Stimulated activated CD4-positive, alpha-beta T cell treated with anti-CD3 and anti-CD28 coated beads, Interleukin-12 subunit alpha, Interleukin-12 subunit beta, amount 100 ng/mL, for 48 hours (primary cell): ENCODE measurements at regions not wholly inside any gene's neighbourhood (a gene's known extent, or its start where the extent isn't known, plus 50 kb on each side); places are given as distances from the start of the nearest gene placed in this dataset.
"Not testable (repeated sequence)": the region's sequence is repeated elsewhere in the genome, so short reads cannot be mapped to it uniquely, and the experiment has no call there.

Experiments used
- DNase-seq, 3 donors: peaks; one replicate each; pipeline ENCODE4 v3.0.0-alpha.2; 2020; ENCODE audit warnings: low read depth in 2 of 3, low spot score in 1 of 3

DNA sequence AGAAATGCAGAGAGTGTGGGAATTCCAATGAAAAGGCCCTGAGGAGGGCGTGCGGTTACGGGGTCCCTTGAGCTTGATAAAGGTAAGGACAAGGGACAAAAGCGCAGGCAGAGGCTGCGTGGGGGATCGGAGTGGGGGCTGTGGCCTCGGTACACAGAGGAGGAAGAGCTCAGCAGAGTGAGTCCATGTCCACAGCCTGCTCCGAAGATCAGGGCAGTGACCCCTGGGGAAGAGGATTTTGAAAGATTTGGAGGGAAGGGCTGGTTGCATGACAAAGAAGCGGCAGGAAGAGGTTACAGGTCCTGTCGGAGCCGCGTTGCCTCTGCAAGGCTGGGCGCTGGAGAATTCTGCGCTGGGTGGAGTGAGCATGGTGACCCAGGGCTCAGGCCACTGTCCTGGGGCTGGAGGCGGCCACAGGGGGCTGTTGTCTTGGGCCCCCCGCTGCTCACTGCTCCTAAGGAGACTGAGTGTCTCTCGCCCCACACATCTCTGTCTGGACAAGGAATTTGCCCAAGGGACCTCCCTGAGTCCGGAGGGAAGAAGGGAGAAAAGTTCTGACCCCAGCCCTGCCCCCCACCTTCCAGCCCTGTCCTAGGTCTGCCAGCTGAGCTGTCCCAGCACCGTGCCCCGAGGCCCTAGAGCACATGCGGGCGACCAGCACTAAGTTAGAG is 69.8 kb upstream of the INSIG1 start:
- DNase-seq = no peak

DNA sequence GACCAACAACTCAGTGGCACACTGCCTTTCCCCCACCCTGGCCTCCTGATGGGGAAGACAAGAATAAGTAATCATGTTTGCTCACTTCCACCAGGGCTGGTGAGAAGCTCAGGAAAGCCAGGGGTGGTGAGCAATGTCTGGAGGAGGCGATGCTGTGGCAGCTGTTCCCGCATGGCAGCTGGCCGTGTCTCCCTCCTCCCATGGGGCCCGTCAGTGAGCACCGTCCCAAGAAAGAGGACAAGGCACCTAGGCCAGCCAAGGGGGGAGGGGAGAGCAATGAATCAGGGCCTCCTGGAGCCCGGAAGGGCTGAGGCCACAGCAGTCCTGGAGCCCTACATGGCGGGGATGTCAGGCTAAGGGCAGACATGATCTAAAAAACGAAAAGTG is 69.2 kb upstream of the INSIG1 start:
- DNase-seq = no peak

DNA sequence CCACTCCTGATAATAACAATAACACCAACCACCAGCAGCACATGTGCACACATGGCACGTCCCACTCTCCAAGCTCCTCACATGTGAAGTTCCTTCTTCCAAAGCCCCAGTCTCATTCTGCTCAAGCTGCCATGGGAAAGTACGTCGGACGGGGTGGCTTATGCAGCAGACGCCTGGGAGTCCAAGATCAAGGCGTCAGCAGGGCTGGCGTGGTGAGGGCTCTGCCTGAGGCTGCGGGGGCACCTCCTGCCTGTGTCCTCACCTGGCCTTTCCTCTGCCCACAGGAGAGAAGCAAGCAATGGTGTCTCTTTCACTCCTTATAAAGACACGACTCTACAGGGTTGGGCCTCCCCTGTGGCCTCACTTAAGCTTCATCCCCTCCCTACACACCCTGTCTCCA is 68.8 kb upstream of the INSIG1 start:
- DNase-seq = no peak

DNA sequence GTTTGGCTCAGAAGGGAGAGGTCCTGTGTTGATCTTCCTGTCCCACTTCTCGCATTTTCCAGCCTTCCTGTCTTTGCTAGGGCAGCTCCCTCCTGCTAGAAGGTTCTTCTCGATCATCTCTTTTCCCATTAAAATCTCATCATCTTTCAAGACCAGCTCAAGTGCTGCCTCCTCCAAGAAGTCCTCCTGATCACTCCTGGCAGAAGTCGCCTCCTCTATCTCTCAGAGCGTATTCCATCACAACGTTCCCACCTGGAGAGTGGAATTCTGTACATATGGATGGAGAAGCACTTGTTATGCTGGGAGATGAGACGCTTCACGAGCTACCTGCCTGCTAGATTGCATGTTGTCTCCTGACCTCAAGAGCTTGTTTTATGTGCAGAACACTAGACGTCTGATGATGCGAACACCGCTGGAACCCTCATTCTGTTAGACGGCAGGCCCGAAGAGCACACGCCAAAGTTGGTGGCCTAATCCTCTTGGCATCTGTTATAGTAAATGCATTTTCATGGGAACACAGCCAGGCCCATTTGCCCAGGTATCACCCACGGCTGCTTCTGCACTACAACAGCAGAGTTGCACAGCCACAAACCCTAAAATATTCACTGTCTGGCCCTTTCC is 68.0 kb upstream of the INSIG1 start:
- DNase-seq = no peak

DNA sequence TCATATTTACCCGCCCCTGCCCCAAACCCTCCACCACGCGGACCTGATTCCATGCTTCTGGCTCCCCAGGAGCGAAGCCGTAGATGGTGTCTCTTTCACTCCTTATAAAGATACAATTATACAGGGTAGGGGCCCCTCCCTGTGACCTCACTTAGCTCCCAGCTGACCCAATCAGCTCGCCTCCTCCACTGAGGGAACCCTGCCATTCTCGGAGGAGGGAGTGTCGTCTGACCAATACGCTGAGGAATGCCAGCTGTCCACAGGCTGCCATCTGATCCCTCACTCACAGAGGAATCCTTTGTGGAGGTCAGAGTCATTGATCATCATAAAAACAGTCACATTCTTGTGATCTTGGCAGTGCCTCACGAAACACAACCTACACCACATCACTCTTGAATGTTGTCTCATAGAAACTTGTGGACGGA is 67.5 kb upstream of the INSIG1 start:
- no peak for DNase-seq

DNA sequence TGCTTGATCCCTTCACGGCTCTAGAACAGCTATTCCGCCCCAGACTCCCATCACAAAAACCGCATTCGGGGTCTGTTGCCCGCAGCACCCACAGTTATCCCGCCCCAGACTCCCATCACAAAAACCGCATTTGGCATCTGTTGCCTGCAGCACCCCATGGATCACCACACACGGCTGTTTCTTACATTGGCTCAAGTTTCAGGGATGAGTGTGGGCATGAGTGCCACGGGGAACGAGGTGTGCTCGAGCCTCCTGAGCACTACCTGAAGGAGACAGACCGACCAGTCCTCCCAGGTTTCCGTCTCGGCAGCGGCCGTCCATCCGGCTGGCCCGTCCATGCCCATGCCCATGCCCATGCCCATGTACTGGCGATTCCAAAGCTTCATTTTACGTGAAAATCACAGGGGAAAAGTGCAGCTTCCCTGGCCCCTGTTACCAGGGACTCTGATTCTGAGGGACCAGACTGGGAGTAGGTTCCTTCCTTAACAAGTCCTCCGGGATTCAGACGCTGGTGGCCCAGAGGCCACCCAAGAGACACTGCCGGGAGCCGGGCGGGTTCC is 66.4 kb upstream of the INSIG1 start:
- DNase-seq = no peak

DNA sequence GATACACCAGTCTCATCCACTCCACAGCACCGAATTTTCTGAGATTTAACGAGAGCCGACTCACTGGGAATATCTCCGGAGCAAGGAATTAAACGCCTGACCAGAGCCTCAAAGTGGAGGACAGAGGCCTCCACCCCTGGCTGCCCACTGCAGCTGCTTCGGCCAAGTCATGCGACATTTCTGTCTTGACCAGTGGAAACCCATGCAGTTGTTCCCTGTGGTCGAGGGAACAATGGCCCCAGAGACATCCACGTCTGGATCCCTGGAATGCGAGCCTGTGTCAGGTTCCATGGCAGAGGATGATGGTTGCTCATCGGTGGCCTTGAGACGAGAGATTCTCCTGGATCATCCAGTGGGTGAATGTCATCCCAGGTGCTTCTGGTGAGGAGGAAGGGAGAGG is 65.7 kb upstream of the INSIG1 start:
- DNase-seq = no peak

DNA sequence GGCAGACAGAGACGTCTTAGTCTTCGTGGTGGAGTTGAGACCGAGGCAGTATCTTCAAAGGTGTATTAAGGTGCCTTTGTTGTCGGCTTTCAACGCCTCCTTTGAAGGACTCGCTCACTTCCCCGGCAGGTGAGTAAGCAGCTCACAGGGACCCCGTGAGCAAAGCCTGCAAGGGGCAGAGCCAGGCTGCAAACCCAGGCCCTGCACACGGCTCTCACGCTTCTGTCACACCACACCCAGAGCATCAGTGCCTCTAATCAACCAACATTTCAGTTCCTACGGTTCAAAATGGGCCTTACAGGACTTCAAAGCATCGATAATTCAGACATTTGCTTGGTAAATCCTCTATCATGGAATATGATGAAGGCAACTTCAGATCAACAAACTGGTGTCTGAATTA is 64.8 kb upstream of the INSIG1 start:
- DNase-seq = no peak

DNA sequence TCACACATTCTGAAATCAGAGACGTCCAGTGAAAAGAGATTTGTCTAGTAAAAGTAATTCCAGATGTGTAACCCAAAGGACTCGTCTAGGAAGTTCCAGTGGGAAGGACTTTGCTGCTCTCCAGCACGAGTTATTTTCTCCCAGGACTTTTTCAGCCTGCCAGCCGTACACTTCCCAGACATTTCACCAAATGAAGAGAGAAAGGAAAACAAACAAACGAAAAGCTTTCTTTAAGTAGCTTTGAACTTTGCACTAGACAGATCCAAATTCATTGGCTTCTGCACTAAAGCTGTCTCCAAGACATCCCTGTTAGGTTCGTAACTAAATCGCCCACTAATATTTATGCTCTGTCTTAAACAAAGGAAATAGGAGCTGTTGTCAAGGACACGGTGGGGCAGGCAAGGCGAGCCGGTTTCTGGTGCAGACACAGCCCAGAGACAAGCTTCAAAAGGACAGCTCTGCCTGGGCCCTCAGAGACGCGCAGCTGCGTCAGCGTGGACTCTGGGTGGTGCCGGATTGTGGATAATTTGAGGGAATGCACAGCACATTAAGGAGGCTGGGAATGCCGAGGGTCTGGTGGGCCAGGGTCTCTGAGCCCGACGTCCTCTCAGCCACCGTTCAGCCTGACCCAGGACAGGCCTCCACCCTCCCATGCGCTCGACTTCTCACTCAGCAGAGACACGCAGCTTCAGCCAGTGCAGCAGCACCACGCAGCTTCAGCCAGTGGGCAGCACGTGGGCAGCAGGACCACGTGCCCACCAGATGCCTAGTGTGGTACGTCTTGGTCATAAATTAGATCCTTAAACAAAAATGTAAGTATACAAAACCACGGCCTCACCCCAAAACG is 64.1 kb upstream of the INSIG1 start:
- DNase-seq = no peak

DNA sequence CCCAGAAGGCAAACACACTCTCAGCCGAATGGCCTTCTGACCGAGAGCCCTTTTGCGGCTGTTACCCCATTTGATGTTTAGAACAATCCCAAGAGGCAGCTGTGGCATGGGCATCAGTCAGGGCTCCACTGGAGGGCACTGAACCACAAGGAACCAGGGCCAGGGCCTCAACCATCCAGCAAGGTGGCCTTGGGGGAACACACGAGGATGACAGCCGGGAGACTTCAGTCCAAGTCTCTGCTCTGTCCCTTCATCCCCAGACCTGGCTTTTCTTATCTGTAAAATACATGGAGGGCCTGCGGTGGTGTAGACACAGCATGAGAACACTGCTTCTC is 63.6 kb upstream of the INSIG1 start:
- DNase-seq = no peak

DNA sequence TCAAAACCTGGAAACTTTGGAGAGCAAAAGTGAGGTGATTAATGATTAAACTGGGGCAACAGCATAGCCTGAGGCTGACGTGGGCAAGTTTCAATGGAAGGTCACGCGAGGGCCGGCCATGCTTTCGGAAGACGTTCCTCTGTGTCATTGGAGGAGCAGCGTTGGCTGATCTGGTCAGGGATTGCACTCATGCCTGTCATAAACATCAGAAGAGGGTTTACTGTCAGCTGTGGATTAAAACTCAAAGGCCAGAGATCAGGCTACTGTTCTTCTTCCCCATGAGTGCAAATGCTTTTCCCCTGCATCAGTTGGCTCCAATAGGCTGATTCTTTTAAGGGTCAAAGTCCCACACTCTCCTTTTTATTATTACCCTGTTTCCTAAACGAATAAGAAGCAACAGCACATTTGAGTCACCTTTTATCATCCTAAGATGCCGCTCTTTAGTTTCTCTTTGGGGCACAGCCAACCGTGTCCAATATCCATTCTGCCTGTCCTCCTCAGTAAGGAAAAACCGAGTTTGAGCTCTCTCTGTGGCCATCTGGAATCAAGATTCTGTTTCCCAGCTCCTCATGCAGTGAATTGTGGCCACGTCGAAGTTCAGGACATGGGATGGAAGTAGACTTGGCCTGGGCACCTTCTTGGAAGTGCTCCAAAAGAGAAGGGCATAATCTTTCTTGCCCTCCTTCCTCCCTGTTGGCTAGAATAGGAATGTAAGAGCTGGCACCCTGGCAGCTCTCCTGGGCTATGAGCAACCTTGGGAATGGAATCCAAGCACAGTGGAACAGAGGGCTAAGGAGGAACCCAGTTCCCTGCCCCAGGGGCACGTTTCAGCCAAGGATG is 62.5 kb upstream of the INSIG1 start:
- DNase-seq = no peak

DNA sequence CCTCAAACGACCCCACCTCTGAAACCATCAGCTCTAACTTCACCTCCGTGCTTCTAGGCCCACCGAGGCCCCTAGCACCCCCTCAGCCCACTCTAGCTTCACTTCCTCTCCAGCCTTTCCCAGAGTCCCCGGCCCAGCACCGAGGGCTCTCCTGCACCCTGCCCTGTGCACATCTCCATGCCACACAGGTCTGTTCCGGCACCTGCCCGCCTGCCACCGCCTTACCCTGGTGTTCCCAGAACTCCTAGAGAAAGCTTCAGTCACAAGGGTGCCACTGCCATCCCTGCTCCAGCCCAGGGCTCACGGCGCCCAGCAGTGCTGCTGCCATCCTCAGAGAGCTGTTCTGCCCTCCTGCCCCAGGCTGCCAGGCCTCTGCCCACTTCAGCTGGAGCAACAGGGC is 61.3 kb upstream of the INSIG1 start:
- no peak for DNase-seq

DNA sequence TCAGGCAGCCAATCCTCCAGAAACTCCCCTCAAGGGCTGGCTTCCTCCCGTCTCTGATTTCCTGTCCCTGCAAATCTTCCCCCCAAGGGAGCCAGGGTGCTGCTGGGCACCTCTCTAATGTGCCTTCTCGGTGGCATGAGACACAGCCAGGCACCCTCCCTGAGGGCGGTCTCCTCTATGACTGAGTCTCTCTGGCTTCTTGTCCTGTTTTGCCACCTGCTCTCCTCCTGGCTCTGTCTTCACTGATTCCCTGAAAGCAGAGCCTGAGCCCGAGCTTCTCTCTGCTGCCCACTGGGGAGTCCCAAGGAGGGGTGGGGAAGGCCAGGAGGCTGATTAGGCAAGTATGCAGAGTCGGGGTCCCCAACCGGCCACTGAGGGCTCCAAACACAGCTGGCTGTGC is 60.4 kb upstream of the INSIG1 start:
- no peak for DNase-seq

DNA sequence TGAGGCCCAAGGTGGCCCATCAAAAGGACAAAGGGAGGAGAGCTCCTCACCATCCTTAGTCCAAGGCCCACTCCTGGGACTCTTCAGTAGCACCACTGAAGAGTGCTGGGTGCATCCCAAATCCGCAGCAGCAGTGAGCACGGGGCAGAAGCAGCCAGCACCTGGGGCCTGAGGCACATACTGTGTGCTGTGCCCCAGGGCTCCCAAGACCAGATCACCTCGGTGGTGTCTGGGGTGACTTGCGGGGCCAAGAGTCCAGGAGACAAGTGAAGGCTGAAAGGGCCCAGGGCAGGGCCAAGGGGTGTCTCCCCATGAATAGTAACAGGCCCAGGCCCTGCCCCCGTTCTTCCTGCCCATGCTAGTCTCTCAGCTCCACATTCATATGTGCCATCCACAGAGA is 59.9 kb upstream of the INSIG1 start:
- DNase-seq = no peak

DNA sequence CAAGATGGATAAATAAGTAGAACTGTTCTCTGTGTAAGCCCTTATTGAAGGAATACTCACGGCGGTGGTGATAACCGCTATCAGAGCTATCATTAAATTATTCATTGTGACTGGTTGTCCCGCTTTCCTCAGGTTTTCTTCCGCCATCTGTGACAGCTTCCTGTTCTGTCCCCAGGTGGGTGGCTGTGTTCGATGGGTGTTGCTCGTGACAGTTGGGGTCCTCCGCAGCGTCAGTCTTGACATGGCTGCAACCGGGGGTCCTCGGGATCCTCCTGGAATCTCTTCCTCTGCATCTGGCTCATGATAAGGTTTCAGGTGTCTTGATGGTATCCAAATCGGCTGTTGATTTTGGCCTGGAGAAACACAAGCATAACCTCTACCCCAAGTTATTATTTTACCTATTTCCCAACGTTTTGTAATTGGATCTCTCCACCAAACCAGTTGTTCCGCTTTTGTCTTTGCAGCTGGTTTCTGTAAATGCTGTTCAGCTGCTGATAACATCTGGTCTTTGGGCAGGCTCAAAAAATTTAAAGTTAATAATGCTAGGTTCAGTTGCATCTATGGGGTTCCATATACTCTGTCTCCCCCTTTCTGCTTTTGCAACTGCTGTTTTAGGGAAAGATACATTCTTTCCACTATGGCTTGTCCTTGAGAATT is 58.1 kb upstream of the INSIG1 start:
- not testable (repeated sequence) for DNase-seq

DNA sequence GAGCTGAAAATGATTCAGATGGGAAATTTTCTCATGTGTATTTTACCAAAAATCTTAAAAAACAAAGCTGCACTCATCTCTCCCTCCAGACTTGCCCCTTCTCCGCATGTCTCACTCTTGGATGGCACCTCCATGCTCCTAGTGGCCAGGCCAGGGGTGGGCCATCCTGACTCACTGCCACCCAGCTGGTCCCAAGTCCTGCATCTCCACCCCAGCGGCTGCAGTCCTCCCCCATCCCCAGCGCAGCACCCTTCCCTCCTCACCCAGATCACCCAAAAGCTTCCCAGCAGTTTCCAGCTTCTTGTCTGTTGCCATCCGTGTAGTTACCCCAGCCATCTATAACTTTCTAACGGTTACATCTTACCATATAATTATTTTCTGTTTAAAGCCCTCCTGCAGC is 53.0 kb upstream of the INSIG1 start:
- DNase-seq = no peak

DNA sequence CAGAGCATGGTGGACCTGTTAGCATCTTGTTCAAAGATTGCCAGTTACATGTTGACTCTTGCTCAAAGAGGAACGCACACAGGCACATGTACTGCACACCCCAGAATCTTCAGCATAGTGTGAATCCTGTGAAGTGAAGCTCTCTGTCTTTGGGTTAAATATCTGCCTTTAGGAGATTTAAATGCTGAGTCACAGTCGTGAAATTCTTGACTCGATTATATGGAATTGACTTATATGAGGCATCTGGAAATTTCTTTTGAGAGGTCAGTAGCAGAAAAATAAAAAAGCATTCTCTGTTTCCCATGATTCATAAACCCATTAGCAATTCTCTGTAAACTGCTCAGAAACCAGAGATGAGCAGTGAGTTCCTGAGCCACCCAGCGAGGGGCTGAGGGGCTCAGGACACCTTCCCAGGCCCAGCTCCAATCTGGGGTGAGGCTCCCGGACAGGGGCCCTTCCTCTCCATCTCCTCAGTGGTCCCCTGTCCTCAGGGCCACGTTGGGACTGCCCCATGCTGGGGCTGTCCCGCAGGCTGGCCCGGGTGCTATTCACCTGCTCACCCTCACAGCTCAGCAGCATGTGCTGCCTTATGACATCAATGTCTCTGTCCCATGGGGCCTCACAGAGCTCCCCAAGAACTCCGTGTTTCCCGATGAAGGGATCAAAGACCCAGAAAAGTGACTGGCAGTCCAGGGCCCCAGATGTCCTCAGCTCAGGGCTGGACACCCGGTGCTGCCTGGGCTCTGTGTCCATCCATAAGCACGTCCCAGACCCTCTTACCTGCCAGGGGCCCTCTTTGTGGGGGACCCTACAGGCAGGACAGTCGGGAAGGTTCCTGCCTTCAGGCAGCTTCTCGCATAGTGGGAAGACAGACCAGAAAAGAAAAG is 50.0 kb upstream of the INSIG1 start:
- DNase-seq = no peak
